HEK293T (cell line): ENCODE measurements at regions not wholly inside any gene's neighbourhood (a gene's known extent, or its start where the extent isn't known, plus 50 kb on each side); places are given as distances from the start of the nearest gene placed in this dataset.

Experiments used
- ARNT ChIP-seq: fragments of 450-650 bp; IDR thresholded peaks from 2 replicates; pipeline ENCODE4 v1.6.1; 2017; ENCODE audit warnings: mild to moderate bottlenecking
- BHLHE40 ChIP-seq: fragments of 450-650 bp; IDR thresholded peaks from 2 replicates; pipeline ENCODE4 v1.6.1; 2016; ENCODE audit warnings: mild to moderate bottlenecking, moderate library complexity, borderline replicate concordance
- ELF4 ChIP-seq: fragments of 450-650 bp; IDR thresholded peaks from 2 replicates; pipeline ENCODE4 v1.6.1; 2017; ENCODE audit warnings: antibody characterized with exemption
- FOXA1 ChIP-seq: fragments of 450-650 bp; IDR thresholded peaks from 2 replicates; pipeline ENCODE4 v1.6.1; 2016; ENCODE audit warnings: mild to moderate bottlenecking
- FOXK2 ChIP-seq: fragments of 450-650 bp; IDR thresholded peaks from 2 replicates; pipeline ENCODE4 v1.6.1; 2016; ENCODE audit warnings: mild to moderate bottlenecking
- FOXM1 ChIP-seq: fragments of 450-650 bp; IDR thresholded peaks from 2 replicates; pipeline ENCODE4 v1.6.1; 2017; ENCODE audit warnings: mild to moderate bottlenecking, borderline replicate concordance
- HDGF ChIP-seq: fragments of 450-650 bp; IDR thresholded peaks from 2 replicates; pipeline ENCODE4 v1.6.1; 2017; ENCODE audit warnings: antibody characterized with exemption, borderline replicate concordance
- L3MBTL2 ChIP-seq: fragments of 450-650 bp; conservative IDR thresholded peaks from 2 replicates; pipeline ENCODE4 v1.6.1; 2016; ENCODE audit warnings: mild to moderate bottlenecking
- NFRKB ChIP-seq: fragments of 450-650 bp; IDR thresholded peaks from 2 replicates; pipeline ENCODE4 v1.6.1; 2016; ENCODE audit warnings: mild to moderate bottlenecking, moderate library complexity
- PKNOX1 ChIP-seq: fragments of 450-650 bp; IDR thresholded peaks from 2 replicates; pipeline ENCODE4 v1.6.1; 2016
- SP1 ChIP-seq: fragments of 450-650 bp; IDR thresholded peaks from 2 replicates; pipeline ENCODE4 v1.6.1; 2017
- SUZ12 ChIP-seq: fragments of 450-650 bp; IDR thresholded peaks from 2 replicates; pipeline ENCODE4 v1.6.1; 2016; ENCODE audit warnings: mild to moderate bottlenecking
- TARDBP ChIP-seq: fragments of 450-650 bp; IDR thresholded peaks from 2 replicates; pipeline ENCODE4 v1.6.1; 2016
- ZNF384 ChIP-seq: fragments of 450-650 bp; IDR thresholded peaks from 2 replicates; pipeline ENCODE4 v1.6.1; 2016

DNA sequence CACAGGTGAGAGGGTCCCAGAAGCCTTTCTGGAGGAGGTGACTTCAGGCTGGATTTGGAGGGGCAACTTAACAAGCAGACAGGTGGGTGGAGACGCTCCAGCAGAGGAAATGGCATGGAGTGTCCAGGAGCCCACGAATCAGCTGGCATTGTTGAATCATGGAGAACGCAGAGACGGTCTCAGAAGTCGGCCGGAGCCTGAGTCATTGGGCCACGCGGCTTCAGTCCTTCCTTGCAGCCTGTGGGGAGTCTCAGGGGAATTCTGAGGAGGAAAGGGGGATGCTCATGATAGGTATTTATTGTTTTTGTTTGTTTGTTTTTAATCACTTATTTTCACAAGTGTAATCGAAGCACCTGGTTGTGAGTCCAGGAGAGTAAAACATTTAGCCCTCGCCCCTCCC is 184.6 kb upstream of the HDAC4 start:
- TF ChIP-seq PKNOX1 (no peak), ELF4 (no peak), FOXK2 (no peak), SP1 (no peak), ZNF384 (no peak), FOXM1 (no peak), TARDBP (no peak), BHLHE40 (no peak), SUZ12 (no peak), ARNT (no peak), L3MBTL2 (no peak), NFRKB (no peak), HDGF (no peak), FOXA1 (no peak)
